ENCODE measurements at regions not wholly inside any gene's neighbourhood (a gene's known extent, or its start where the extent isn't known, plus 50 kb on each side); places are given as distances from the start of the nearest gene placed in this dataset.

- TF ChIP-seq CTCF (IDR thresholded peaks at IDR 0.05) = no peak
- TF ChIP-seq POLR2A (IDR thresholded peaks at IDR 0.05) = no peak
Observed at GRCh38 chr2:53058526-53058925, 709.1 kb upstream of the CHAC2 start.

Measured in right lobe of liver (tissue), 4 donors.